CD4-positive, alpha-beta T cell (primary cell): ENCODE measurements at regions not wholly inside any gene's neighbourhood (a gene's known extent, or its start where the extent isn't known, plus 50 kb on each side); places are given as distances from the start of the nearest gene placed in this dataset.
"Not testable (repeated sequence)": the region's sequence is repeated elsewhere in the genome, so short reads cannot be mapped to it uniquely, and the experiment has no call there.

Source experiments
- ATAC-seq: fragments of 200-7000 bp; cut with Tn5 transposase; one replicate; pipeline ENCODE4 v1.10.0; 2022; ENCODE audit warnings: mild to moderate bottlenecking; ENCODE audit not compliant: poor library complexity
- CTCF ChIA-PET: fragments of 350-600 bp; sonication (Branson Sonifier 250); formaldehyde crosslinking; loops from one replicate; lab custom pipeline; 2021; ENCODE audit warnings: antibody characterized with exemption, inconsistent platforms; lab: Charles Lee
- POLR2A ChIA-PET: fragments of 350-600 bp; sonication (Branson Sonifier 250); formaldehyde crosslinking; loops from one replicate; lab custom pipeline; 2021; ENCODE audit warnings: antibody characterized with exemption, inconsistent platforms; lab: Charles Lee
- DNase-seq, 14 experiments: peaks; one replicate each; pipeline ENCODE4 v3.0.0-alpha.2; 2013 to 2020; ENCODE audit warnings: mixed read lengths in 2 of 14
- H3K27ac ChIP-seq, 2 donors: one replicate each; pipeline versions ENCODE4 v1.5.1 to v1.7.0; 2013; ENCODE audit warnings: low read length in 2 of 2, low read depth in 1 of 2, mild to moderate bottlenecking in 1 of 2
- H3K27me3 ChIP-seq, 2 experiments: 1 replicate in 1 of 2; 2 replicates in 1 of 2; pipeline versions ENCODE4 v1.6.1 to v1.7.0; 2013; ENCODE audit warnings: low read length in 2 of 2, control low read depth in 1 of 2, mild to moderate bottlenecking in 1 of 2, moderate library complexity in 1 of 2; ENCODE audit not compliant: insufficient read depth in 2 of 2, control insufficient read depth in 1 of 2
- H3K36me3 ChIP-seq: one replicate; pipeline ENCODE4 v1.6.1; 2013; ENCODE audit warnings: low read length, control low read depth; ENCODE audit not compliant: insufficient read depth
- H3K4me1 ChIP-seq: one replicate; pipeline ENCODE4 v1.6.1; 2013; ENCODE audit warnings: low read length, control low read depth; ENCODE audit not compliant: insufficient read depth
- H3K4me3 ChIP-seq: one replicate; pipeline ENCODE4 v1.5.1; 2013; ENCODE audit warnings: mild to moderate bottlenecking, low read length, moderate library complexity
- H3K9me3 ChIP-seq, 2 experiments: 1 replicate in 1 of 2; 2 replicates in 1 of 2; pipeline versions ENCODE4 v1.6.1 to v1.7.0; 2013; ENCODE audit warnings: low read length in 2 of 2, mild to moderate bottlenecking in 2 of 2, control low read depth in 1 of 2, moderate library complexity in 1 of 2; ENCODE audit not compliant: control insufficient read depth in 1 of 2, insufficient read depth in 1 of 2
- H3K27ac Mint-ChIP-seq: one replicate; pipeline ENCODE4 v1.8.0; 2020; ENCODE audit warnings: mixed read lengths
- H3K27me3 Mint-ChIP-seq: one replicate; pipeline ENCODE4 v1.8.0; 2021; ENCODE audit warnings: mixed read lengths
- H3K36me3 Mint-ChIP-seq: one replicate; pipeline ENCODE4 v1.8.0; 2021; ENCODE audit warnings: low read depth, mixed read lengths
- H3K4me1 Mint-ChIP-seq: one replicate; pipeline ENCODE4 v1.8.0; 2021; ENCODE audit warnings: low read depth, mixed read lengths
- H3K4me3 Mint-ChIP-seq: one replicate; pipeline ENCODE4 v1.8.0; 2020; ENCODE audit warnings: mild to moderate bottlenecking, mixed read lengths
- H3K9me3 Mint-ChIP-seq: one replicate; pipeline ENCODE4 v1.8.0; 2020; ENCODE audit warnings: mixed read lengths
- intact Hi-C, 2 experiments: fragments of 100-400 bp; cut with DNase I in 1 of 2; cut with micrococcal nuclease in 1 of 2; formaldehyde crosslinking; loops; one replicate each; pipeline versions ENCODE4 v1.15.1 to v1.9.0; 2023 to 2025; cut with DNase I, micrococcal nuclease
- TF ChIP-seq, protein P1 (sequence below): fragments of 200-600 bp; IDR thresholded peaks from one replicate; pipeline ENCODE4 v1.8.0; 2022; ENCODE audit warnings: antibody characterized with exemption, mild to moderate bottlenecking

DNA sequence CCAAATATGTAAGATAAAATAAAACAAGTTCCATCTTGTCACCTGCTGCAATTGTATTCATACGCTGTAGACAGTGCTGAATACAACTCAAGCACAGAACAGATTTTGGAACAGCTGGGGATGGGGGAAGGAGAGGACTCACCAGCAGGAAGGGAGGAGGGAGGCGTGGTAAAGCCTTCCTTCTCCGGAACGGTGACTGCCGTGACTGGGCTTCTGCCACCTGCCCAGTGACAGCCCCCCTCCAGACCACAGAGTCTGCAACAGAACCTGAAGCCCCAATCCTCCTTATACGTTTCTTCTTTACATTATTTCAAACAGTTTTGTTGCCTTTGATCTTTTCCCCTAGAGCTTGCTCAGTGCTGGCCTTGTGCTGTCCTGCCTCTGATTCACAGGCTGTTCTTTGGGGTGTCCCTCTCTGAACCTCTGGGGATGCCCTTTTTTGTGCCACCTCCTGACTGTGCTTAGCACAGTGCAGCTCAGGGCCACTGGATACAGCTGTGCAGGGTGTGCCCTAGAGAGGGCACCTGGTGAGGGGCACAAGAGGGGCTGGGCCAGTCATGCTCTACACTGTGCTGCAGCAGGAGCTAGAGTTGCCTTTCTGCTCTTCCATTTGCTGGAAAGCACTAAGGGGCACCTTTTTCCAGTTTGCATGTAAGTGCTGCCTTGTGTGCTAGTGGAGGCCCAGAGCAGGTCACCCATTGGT lies 213.0 kb downstream of the ZIC5 start:
- DNase-seq (no peak), ATAC-seq (no peak)
- TF ChIP-seq, protein P1, sequence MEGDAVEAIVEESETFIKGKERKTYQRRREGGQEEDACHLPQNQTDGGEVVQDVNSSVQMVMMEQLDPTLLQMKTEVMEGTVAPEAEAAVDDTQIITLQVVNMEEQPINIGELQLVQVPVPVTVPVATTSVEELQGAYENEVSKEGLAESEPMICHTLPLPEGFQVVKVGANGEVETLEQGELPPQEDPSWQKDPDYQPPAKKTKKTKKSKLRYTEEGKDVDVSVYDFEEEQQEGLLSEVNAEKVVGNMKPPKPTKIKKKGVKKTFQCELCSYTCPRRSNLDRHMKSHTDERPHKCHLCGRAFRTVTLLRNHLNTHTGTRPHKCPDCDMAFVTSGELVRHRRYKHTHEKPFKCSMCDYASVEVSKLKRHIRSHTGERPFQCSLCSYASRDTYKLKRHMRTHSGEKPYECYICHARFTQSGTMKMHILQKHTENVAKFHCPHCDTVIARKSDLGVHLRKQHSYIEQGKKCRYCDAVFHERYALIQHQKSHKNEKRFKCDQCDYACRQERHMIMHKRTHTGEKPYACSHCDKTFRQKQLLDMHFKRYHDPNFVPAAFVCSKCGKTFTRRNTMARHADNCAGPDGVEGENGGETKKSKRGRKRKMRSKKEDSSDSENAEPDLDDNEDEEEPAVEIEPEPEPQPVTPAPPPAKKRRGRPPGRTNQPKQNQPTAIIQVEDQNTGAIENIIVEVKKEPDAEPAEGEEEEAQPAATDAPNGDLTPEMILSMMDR = no peak
- no peaks in the 10 kb centered on the region for H3K36me3 ChIP-seq
- no peaks in the 10 kb centered on the region for H3K4me1 ChIP-seq
- Mint-ChIP-seq H3K4me3 (no peak overlapping the region), H3K4me1 (no peaks in the 10 kb centered on the region), H3K36me3 (peaks cover 43% of the 10 kb centered on the region), H3K27me3 (no peaks in the 10 kb centered on the region), H3K27ac (no peak overlapping the region), H3K9me3 (peaks cover 16% of the 10 kb centered on the region)
- no peak overlapping the region for H3K4me3 ChIP-seq
- CTCF ChIA-PET = no interaction called here
- peaks cover 13 to 15% of the 10 kb centered on the region in 2 experiments for H3K9me3 ChIP-seq
- H3K27me3 ChIP-seq = no peaks in the 10 kb centered on the region
- no peak overlapping the region for H3K27ac ChIP-seq
- intact Hi-C loops = no loop called here
- POLR2A ChIA-PET = no interaction called here

DNA sequence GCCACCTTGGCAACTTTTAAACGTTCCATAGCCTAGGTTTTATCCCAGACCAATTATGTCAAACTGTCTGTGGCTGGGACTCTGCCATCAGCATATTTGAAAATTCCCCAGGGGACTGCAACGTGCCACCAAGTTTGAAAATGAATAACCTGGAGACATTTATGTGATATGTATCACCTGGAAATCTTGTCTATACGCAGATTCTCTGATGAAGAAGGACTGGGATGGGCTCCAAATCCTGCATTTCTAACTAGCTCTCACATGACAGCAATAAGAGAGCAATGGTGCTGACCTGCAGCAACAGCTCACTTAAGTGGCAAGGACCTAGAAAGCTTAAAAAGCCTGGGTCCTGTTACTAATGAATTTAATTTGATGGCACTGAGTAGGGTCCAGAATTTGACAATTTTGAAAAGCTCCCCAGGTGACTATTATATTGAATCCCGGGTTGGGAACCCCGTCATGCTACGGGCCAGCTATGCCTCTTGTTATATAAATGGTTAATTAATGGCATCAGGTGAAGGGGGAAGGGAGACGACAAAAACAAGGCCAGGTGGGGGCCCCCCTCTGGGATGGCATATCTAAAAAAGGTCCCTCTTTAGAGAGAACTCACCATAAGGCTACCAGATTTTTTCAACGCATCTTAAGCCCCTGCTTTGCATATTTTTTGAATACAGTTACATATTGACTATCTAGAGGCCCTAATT lies 213.7 kb downstream of the ZIC5 start:
- H3K27ac Mint-ChIP-seq = no peak overlapping the region
- H3K9me3 Mint-ChIP-seq = peaks cover 14% of the 10 kb centered on the region
- intact Hi-C loops = no loop called here
- no peaks in the 10 kb centered on the region for H3K27me3 ChIP-seq
- no peaks in the 10 kb centered on the region for H3K36me3 ChIP-seq
- peaks cover 10 to 14% of the 10 kb centered on the region in 2 experiments for H3K9me3 ChIP-seq
- H3K36me3 Mint-ChIP-seq = peaks cover 36% of the 10 kb centered on the region
- no peak overlapping the region for H3K4me3 Mint-ChIP-seq
- ATAC-seq (no peak), DNase-seq (no peak)
- POLR2A ChIA-PET = no interaction called here
- no peaks in the 10 kb centered on the region for H3K27me3 Mint-ChIP-seq
- TF ChIP-seq, protein P1 = no peak
- CTCF ChIA-PET = no interaction called here
- no peak overlapping the region for H3K4me3 ChIP-seq
- no peak overlapping the region for H3K27ac ChIP-seq
- no peaks in the 10 kb centered on the region for H3K4me1 Mint-ChIP-seq
- H3K4me1 ChIP-seq = no peaks in the 10 kb centered on the region

DNA sequence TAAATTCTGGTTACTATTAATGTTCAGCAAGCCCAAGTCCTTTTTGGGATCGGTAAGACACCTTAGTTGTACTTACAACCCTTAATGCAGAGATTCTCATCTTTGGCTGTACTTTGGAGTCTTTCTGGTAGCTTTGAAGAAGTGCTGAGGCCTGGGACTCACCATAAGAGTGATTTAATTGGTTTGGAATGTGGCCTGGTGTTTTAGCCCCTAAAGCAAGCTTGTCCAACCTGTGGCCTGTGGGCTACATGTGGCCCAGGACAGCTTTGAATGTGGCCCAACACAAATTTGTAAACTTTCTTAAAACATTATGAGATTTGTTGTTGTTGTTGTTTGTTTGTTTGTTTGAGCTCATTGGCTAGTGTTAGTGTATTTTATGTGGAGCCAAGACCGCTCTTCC lies 215.3 kb downstream of the ZIC5 start:
- CTCF ChIA-PET = no interaction called here
- no peak overlapping the region for H3K27ac Mint-ChIP-seq

GRCh38 chr13:99754750-99755149 lies 216.8 kb downstream of the ZIC5 start:
- H3K27ac ChIP-seq, intact Hi-C loops, H3K27me3 Mint-ChIP-seq, ATAC-seq, H3K4me3 ChIP-seq, H3K36me3 Mint-ChIP-seq, H3K27ac Mint-ChIP-seq, H3K4me1 Mint-ChIP-seq, CTCF ChIA-PET, H3K4me1 ChIP-seq, H3K9me3 Mint-ChIP-seq, H3K27me3 ChIP-seq, POLR2A ChIA-PET, H3K36me3 ChIP-seq, DNase-seq, H3K9me3 ChIP-seq, H3K4me3 Mint-ChIP-seq: not testable (repeated sequence)

More for the DNA sequence above, 215.3 kb downstream of the ZIC5 start:
- TF ChIP-seq, protein P1 = no peak
- H3K9me3 ChIP-seq = peaks cover 9 to 11% of the 10 kb centered on the region in 2 experiments
- DNase-seq (no peak), ATAC-seq (no peak)
- intact Hi-C loops = no loop called here
- Mint-ChIP-seq H3K9me3 (peaks cover 4% of the 10 kb centered on the region), H3K4me1 (no peaks in the 10 kb centered on the region), H3K4me3 (no peak overlapping the region), H3K36me3 (peaks cover 20% of the 10 kb centered on the region), H3K27me3 (no peaks in the 10 kb centered on the region)
- H3K27ac ChIP-seq = no peak overlapping the region
- H3K4me3 ChIP-seq = no peak overlapping the region
- H3K4me1 ChIP-seq = no peaks in the 10 kb centered on the region
- H3K36me3 ChIP-seq = no peaks in the 10 kb centered on the region
- H3K27me3 ChIP-seq = no peaks in the 10 kb centered on the region
- POLR2A ChIA-PET = no interaction called here
